Muscle of arm (tissue), 1 donor: ENCODE measurements at regions not wholly inside any gene's neighbourhood (a gene's known extent, or its start where the extent isn't known, plus 50 kb on each side); places are given as distances from the start of the nearest gene placed in this dataset.
"Not testable (repeated sequence)": the region's sequence is repeated elsewhere in the genome, so short reads cannot be mapped to it uniquely, and the experiment has no call there.

Experiments
- DNase-seq: peaks from one replicate; pipeline ENCODE4 v3.0.0-alpha.2; 2013

DNA sequence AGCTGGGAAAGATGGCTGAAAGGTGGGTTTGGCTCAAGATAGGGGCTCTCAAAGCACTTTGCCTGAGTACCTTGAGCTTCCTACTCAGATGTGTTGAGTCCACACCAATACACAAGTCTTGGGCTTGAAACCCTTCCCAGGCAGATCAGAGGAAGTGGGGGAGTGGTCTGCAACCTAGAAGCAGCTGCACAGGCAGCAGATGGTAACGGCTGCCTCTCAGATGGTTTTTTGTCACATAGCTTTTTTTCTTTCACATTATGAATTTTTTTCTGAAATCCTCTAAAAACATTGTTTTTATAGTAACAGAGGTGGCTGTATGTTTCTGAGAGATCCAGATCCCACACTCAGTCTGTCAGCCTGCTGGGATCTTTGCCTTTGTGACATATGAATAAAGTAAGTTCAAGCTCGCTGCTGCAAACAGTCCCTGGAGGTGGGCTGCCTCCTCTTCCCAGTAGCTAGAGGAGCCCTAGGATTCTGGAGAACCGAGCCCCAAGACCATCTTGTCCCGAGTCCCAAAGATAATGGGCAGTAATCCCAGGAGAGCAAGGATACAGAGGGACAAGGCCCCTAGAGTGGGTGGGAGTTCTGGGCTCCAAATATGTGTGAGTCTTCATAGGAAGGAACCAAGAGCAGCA is 97.1 kb upstream of the TOP1 start:
- DNase-seq = no peak

DNA sequence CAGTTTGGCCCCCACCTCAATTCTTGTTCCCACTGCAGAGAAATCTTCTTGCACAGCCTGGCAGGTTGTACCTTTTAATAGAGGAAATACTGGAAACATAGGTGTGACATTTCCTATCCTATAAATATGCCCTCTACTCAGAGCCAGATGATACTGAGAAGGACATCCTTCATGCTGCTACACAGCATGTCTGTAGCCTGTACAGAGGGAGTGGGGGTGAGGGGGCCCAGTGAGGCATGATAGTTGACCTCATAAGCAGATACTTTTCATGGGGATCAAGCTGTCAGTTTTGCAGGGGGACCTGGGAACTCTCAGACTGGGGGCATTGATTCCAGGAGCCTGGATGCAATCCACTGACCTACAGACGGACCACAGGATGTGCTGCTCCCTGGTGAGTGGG is 96.2 kb upstream of the TOP1 start:
- DNase-seq = no peak

DNA sequence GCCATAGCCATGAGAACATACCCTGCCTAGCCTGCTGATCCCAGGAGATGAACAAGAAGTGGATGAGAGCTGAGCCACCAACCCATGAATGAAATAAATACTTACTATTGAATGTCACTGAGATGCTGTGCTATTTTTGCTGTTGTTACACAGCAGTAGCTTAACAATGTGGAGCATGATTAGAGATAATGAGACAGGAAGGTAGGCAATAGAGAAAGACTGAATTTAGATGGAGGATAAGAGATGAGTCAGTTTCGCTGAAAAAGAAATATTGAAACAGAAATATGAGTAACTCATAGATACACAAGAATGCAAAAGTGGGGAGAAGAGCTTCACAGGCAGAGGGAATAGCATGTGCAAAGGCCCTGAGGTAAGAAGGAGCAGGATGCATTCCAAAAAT is 94.9 kb upstream of the TOP1 start:
- no peak for DNase-seq

DNA sequence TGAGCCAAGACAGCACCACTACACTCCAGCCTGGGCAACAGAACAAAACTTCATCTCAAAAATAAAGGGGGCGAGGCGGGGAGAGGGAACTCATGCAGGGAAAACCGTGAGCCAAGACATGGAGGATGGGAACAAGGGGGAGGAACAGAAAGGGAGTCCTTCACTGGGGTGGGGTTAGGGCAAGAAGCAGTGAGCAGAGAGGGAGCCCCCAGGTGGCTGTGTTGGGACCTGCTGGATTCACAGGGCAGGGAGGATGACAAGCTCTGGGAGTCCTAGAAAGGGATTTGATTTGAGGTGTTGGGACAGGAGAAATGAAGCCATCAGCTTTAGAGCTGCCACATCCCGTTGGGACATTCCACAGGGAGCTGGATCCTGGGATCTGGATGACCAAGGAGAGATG is 90.6 kb upstream of the TOP1 start:
- no peak for DNase-seq

DNA sequence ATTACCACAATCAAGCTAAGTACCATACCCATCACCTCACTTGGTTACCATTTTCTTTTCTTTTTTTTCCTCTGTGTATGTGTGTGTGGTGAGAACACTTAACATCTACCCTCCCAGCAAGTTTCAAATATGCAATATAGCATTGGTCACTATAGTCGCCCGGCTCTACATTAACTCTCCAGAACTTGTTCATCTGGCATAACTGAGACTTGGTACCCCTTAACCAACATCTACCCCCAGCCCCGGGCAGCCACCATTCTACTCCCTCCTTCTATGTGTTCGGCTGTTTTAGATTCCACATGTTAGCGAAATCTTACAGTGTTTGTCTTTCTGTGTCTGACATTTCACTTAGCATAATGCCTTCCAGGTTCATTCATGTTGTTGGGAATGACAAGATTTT is 89.0 kb upstream of the TOP1 start:
- DNase-seq = no peak

DNA sequence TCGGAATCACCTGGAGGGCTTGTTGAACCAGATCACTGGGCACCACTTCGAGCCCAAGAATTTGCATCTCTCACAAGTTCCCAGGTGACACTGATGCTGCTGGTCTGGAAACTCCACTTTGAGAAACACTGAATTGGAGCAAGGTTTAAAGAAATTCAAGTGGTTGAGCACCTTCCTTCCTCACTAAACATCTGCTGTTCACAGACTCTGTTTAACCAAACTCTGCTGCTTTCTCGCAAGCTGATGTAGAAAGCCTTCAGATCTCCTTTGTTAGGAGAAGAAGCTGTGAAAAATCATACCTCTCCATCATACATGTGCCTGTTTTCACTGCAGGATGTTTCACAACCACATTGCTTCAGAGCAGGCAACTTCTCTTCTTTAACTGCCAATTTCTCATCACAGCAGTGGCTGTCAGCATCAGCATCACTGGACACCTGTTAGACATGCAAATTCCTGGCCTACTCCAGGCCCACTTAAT is 87.5 kb upstream of the TOP1 start:
- DNase-seq = no peak

DNA sequence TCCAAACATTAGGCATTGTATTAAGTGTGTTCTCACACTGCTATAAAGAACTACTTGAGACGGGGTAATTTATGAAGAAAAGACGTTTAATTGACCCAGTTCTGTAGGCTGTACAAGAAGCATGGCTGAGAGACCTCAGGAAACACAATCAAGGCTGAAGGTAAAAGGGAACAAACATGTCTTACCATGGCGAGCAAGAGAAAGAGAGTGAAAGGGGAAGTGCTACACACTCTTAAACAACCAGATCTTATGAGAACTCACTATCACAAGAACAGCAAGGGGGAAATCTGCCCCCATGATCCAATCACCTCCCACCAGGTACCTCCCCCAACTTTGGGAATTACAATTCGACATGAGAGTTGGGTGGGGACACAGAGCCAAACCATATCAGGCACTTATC is 86.6 kb upstream of the TOP1 start:
- DNase-seq = no peak

DNA sequence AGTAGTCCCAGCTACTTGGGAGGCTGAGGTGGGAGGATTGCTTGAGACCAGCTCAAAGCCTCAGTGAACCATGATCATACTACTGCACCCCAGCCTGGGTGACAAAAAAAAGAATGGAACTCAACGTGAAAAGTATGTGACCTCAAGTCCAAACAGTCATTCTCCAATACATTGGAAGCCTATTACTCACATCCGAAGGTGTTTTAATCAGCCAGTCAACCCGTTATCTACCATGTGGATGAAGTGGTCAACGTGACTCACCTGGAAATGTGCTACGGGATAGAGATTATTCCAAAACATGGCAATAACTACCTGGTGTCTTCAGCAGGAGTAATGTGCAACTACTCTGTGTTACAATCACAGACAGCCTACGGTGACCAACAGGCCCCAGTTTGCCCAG is 85.8 kb upstream of the TOP1 start:
- DNase-seq = no peak

DNA sequence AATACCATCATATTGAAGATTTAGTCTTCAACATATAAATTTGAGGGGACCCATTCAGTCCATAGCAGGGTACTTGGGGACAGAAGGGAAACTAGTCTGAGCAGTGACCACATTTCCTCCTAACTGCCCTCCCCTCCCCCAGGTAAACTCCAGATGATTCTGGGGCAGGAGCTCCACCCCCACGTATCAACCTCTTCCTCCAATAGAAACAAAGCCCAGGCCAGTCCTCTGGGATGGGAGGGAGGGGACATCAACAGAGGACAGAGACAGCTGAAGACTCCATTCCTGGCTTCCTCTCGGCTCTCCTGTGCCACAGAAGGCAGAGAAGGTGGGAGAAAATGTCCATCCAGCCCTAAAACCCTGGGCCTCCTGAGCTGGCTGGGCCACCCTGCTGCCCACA is 85.0 kb upstream of the TOP1 start:
- DNase-seq = no peak

DNA sequence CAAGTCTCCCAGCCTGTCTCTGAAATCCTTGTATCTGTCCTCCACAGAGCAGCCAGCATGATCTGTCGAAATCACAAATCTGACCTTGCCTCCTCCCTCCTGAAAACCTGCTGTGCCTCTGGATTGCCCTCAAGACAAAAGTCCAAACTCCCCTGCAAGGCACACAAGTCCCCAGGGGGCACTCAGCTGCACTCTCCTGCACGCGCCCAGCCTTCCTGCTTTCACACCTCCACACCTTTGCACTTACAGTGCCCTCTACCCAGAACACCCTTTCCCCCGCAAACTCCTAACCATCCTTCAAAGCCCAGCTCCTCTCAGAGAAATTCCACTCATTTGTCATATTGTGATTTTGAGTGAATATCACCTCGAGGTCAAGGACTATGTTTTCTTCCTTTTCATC is 83.4 kb upstream of the TOP1 start:
- DNase-seq = no peak

DNA sequence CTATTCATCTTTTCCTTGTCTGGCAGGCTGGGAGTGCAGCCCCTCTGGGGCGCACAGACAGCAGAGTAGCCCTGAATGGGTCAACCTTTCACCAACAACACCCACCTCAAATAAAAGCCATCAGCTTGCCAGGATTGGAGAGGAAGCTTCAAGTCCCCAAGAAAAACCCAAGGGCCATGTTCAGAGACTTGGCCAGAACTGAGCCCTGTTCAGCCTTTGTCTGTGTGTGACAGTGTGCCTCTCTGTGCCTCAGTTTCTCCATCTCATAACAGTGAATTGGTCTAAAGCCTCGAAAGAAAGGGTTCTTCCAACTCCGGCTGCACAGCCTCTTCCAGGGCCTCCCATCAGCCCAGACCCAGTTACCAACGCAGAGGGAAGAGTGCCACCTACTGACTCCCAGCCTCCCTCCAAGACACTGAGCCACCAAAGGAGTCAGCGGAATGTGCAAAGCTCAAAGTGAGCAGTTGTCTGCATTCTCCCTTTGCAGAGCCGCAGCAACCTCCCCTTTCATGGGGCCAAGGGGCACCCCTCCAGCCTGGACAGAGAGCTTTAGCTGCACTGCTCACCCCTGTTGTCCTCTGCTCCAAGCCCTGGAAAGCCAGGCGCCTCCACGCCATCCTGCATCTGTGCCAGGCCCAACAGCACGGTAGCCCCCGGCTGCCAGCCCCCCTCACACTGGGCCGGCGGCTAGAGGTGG is 82.7 kb upstream of the TOP1 start:
- DNase-seq = peak; percentile 75

DNA sequence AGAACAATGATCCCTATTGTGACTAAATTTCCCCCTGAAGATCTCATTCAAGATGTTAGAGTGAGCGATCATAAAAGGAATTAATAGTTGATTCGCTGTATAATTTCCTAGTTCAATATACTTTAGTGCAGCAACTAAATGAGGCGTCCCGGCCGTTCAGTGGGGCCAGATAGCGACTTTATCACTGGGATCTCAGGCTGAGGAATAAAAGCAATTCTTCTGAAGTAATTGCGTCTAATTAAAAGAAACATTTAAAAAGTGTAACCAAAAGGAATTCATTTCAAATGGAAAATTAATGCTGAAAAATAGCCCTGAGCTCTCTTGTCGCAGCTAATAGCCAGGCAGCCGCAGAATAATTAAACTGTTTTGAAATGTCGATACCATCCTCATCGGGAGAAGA is 82.2 kb upstream of the TOP1 start:
- DNase-seq = no peak

DNA sequence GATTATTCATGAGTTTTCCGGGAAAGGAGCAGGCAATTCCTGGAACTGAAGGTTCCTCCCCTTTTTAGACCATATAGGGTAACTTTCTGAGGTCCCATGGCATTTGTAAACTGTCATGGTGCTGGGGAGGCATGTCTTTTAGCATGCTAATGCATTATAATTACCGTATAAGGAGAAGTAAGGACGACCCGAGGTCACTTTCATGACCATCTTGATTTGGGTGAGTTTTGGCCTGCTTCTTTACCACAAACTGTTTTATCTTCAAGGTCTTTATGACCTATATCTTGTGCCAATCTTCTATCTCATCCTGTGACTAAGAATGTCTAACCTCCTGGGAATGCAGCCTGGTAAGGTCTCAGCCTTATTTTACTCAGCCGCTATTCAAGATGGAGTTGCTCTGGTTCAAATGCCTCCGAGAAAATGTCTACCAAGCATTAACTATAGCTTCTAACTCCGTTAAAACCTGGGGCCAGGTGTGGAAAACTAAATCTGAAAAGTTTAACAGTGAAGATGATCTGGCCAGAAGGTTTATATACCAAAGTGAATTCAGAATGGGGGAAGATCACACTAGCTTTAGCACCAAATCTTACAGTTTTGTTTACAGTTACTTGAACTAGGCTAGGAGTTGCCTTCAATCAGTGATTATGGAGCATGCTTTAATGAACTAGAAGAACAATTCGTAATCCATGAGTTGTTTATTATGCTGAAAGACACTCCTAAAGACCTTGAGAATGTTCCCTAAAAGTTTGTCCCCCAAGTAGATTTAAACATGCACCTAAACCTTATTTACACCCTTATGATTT is 80.0 kb upstream of the TOP1 start:
- no peak for DNase-seq

DNA sequence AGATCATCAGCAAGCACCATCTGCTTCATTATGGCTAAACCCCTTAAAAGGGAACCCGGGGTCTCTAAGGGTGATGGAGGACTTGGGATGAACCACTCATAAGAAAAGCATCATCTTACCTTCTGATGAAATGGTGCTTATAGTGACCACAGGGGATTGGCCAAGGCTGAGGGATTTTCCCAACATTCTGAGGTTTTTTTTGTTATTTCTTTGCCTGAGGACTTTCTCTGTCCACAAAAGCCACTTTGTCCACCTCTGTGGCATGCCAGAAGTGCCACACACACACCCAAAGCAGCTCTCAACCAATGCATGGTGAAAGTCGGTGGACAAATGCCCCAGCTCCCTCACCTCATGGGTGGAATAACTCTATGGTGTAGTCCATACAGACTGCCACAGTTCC is 79.3 kb upstream of the TOP1 start:
- no peak for DNase-seq

DNA sequence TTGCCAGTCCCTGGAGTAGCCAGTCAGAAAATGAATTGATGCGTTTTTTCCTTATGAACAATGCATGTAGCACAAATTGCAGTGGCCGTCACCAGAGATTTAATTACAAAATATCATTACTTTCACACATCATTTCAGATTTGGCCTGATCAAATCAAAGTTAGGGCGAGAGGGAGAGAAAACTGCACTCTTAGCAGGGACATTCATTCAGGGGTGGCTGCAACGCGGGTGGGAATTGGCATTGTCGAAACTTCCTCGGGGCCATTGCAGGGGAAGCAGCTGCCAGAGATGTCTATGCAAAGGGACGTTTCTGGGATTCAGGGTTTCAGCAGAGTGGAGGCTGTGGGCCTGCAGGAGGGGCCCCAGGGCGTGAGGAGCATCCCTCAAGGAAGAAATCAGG is 76.5 kb upstream of the TOP1 start:
- DNase-seq = no peak

DNA sequence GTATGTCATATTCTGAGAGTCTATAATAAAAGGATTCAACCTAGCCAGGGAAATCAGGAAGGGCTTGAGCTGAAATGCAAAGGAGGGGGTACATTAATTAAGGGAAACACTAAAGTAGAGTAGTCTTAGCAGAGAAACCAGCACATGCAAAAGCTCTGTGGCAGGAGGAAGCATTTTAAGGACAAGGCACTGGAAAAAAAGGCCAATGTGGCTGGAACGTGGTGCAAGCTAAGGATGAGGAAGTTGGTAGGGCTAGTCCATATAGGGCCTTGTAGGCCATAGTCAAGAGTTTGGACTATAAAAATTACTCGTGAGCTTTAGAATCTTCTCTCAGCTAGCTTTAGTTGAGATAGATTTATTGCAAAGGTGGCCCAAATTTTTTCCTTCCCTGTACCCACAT is 75.2 kb upstream of the TOP1 start:
- DNase-seq = no peak

DNA sequence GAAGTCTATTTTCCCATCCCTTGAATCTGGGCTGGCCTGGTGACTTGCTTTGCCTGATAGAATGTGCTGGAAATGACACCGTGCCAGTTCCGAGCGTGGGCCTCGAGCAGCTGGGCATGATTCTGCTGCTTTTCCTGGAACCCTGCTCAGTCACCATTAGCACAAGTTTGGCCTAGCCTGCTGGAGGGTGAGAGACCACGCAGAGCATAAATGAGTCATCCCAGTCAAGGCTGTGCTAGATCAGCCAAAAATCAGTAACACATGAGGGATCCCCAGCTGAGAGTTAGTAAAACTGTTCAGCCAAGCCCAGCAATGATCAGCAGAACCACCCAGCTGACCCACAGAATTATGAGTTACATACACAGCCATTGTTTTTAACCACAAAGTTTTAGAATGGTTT is 74.8 kb upstream of the TOP1 start:
- DNase-seq = no peak

DNA sequence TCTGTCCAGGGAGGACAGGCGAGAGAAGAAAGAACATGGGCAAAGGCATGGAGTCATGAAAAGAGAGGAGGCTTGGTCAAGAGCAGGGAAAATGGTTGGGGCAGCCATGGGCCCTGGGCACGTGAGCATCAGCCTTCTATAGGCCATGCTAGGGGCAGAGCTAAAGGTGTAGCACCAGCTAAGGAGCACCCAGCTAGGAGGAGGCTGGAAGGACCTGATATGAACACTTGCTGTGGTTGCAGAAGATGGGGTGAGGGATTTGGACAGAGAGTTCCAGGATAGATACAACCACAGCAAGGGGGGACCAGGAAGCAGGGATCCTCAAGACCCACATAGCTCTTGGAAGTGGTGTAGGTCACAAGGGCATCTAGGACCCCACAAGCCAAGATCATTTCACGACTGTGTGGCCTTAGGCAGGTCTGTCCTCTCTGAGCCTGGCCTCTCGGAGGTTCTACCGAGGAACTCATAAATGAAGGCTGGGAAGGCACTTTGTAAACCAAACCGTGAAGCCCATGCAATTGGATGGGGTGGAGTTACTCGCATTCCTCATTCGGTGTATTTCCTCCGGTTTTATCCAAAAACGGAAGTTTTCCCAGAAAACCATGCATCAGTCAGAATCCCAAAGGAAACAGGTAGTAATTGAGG is 74.0 kb upstream of the TOP1 start:
- DNase-seq = no peak

DNA sequence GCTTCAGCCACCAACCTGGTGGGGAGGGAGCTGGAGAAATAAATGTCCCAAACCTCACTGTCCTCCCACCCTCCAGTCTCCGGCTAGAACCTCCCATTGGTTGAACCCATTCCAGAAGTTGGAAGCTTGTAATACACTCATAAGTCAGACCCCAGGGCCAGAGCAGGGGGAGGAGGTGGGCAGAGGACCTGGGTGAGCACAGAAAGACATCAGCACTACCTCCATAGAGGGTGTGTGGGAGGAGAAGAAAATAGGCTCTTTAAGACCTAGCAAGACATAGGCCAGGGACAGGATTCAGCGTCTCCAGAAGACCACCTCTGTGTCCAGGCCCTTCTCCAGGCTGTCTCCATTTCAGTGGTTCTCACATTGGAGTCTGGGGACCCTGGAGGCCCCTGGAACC is 73.3 kb upstream of the TOP1 start:
- DNase-seq = no peak

DNA sequence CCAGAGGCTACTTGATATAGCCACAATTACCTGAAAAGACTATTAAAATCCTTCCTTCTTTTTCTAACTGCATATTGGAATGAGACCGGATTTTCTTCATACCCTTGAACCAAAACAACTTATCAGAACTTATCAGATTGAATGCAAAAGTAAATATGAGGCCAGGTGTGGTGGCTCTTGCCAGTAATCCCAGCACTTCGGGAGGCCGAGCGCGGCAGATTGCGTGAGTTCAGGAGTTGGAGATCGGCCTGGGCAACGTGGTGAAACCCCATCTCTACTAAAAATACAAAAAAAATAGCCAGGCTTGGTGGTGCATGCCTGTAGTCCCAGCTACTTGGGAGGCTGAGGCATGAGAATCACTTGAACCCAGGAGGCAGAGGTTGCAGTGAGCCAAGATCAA is 72.8 kb upstream of the TOP1 start:
- not testable (repeated sequence) for DNase-seq

DNA sequence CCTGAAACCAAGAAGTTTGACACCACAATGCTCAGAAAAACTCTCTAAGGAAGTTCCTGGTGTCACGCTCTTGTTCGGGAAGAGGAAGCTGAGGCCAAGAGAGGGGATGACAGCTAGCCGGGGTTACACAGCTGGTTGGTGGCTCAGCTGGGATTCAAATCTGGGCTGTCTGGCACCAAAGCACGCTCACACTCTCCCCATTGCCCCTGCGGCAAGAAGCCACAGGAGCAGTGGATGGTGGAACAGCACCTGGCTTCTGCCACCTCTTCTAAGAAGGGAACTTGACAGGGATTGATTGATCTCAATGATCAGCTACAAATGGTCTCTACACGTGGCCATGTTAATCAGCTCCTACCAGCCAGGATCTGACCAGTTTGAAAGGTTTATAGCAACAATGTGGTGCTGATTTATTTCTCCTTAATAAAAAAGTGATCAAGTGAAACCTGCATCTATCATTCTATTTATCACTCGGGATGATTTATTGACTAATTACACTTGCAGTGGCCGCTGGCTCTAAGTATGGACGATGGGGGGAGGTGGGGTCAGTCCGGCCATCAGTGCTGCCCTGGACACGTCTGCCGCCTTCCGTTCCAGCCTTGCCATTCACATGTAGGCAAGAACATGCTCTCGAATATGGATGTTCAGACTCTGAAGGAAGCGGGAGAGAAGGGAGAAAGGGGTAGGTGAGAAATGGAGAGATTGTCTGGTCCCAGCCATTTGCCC is 71.9 kb upstream of the TOP1 start:
- DNase-seq = no peak

DNA sequence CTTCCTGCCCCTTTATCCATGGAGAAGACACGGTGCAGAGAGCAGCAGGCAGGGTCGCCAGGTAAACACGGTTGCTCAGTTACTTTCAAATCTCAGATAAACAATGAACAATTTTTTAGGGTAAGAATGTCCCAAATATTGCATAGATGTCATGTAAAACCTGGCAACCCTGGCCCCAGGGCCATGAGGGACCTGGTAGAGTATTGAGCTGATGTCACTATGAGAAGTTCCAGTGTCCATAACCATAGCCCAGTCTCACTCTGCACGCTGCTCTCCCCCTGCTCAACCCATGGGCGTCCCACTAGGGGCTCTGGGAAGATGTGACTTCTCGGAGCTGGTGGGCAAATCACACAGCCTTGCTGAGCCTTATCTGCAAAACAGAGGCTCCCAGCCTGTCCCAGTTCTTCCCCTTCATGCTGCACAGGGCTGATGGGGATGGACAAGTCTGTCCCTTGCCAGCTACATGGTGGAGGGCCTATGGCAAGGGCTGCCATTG is 71.3 kb upstream of the TOP1 start:
- DNase-seq = no peak
